Neural progenitor cell (in vitro differentiated cells): ENCODE measurements at regions not wholly inside any gene's neighbourhood (a gene's known extent, or its start where the extent isn't known, plus 50 kb on each side); places are given as distances from the start of the nearest gene placed in this dataset.

Source experiments
- DNase-seq: peaks from one replicate; pipeline ENCODE4 v3.0.0-alpha.2; 2016; ENCODE audit warnings: low spot score
- H2AFZ ChIP-seq: fragments of 200-600 bp; sonication (generic); replicated peaks from 2 replicates; pipeline ENCODE4 v1.6.1; 2016; ENCODE audit warnings: antibody characterized with exemption
- H3F3A ChIP-seq: fragments of 200-600 bp; sonication (generic); 2 replicates; pipeline ENCODE4 v1.6.1; 2016; ENCODE audit warnings: antibody characterized with exemption, low read depth
- H3K27ac ChIP-seq: fragments of 200-600 bp; sonication (generic); 2 replicates; pipeline ENCODE4 v1.5.1; 2016; ENCODE audit warnings: mild to moderate bottlenecking
- H3K27me3 ChIP-seq: fragments of 200-600 bp; sonication (generic); 2 replicates; pipeline ENCODE4 v1.6.1; 2016; ENCODE audit warnings: mild to moderate bottlenecking, moderate library complexity
- H3K36me3 ChIP-seq: fragments of 200-600 bp; sonication (generic); 2 replicates; pipeline ENCODE4 v1.5.1; 2016
- H3K4me1 ChIP-seq: fragments of 200-600 bp; sonication (generic); 2 replicates; pipeline ENCODE4 v1.6.1; 2016; ENCODE audit warnings: mixed run types
- H3K4me2 ChIP-seq: fragments of 200-600 bp; sonication (generic); 2 replicates; pipeline ENCODE4 v1.6.1; 2016
- H3K4me3 ChIP-seq: fragments of 200-600 bp; sonication (generic); 2 replicates; pipeline ENCODE4 v1.5.1; 2016
- H3K79me2 ChIP-seq: fragments of 200-600 bp; sonication (generic); 2 replicates; pipeline ENCODE4 v1.6.1; 2016; ENCODE audit warnings: low read depth
- H3K9ac ChIP-seq: fragments of 200-600 bp; sonication (generic); 2 replicates; pipeline ENCODE4 v1.6.1; 2016
- H3K9me3 ChIP-seq: fragments of 200-600 bp; sonication (generic); 2 replicates; pipeline ENCODE4 v1.5.1; 2016; ENCODE audit warnings: low read depth
- H4K20me1 ChIP-seq: fragments of 200-600 bp; sonication (generic); 2 replicates; pipeline ENCODE4 v1.6.1; 2016; ENCODE audit warnings: low read depth
- H3K27ac Mint-ChIP-seq: 3 replicates; pipeline ENCODE4 v1.8.0; 2021; ENCODE audit warnings: mixed read lengths
- H3K27me3 Mint-ChIP-seq: 2 replicates; pipeline ENCODE4 v1.8.0; 2022; ENCODE audit warnings: low read depth, mild to moderate bottlenecking, inconsistent platforms, moderate library complexity, mixed read lengths; ENCODE audit not compliant: insufficient read depth
- H3K36me3 Mint-ChIP-seq: 3 replicates; pipeline ENCODE4 v1.8.0; 2021; ENCODE audit warnings: mixed read lengths
- H3K4me1 Mint-ChIP-seq: 3 replicates; pipeline ENCODE4 v1.8.0; 2021; ENCODE audit warnings: mixed read lengths
- H3K4me3 Mint-ChIP-seq: 3 replicates; pipeline ENCODE4 v1.8.0; 2021; ENCODE audit warnings: mild to moderate bottlenecking, moderate library complexity, mixed read lengths
- H3K9me3 Mint-ChIP-seq: 3 replicates; pipeline ENCODE4 v1.8.0; 2020; ENCODE audit warnings: mixed read lengths
- EZH2 ChIP-seq: fragments of 200-600 bp; sonication (generic); IDR thresholded peaks from 2 replicates; pipeline ENCODE4 v1.6.1; 2017; ENCODE audit warnings: antibody characterized with exemption, mild to moderate bottlenecking, moderate library complexity
- EZH2phosphoT487 ChIP-seq: fragments of 200-600 bp; sonication (generic); IDR thresholded peaks from 2 replicates; pipeline ENCODE4 v1.6.1; 2017; ENCODE audit warnings: antibody characterized with exemption
- TF ChIP-seq, protein P1 (sequence below): fragments of 200-600 bp; sonication (generic); IDR thresholded peaks from 2 replicates; pipeline ENCODE4 v1.5.1; 2017; ENCODE audit warnings: antibody characterized with exemption, mild to moderate bottlenecking

DNA sequence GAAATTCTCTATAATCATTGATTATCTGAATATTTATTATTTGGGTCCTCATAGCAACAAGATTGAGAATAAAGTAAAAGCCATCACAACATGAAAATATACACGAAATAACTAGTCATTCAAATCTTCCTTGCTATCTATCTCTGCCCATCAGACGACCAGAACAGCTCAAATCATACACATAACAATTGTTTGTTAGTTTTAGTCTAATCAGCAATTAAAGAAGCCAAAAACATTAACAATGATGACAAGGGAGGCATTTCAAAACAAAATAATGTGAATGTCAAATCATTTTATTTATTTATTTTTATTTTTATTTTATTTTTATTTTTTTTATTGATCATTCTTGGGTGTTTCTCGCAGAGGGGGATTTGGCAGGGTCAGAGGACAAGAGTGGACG lies 106.0 kb upstream of the BNC2 start:
- no peaks in the 10 kb centered on the region for H3K27me3 Mint-ChIP-seq
- Histone ChIP-seq H3K4me3 (no peak overlapping the region), H3K36me3 (no peaks in the 10 kb centered on the region), H3K27ac (no peak overlapping the region), H3K9me3 (no peaks in the 10 kb centered on the region), H2AFZ (no peak overlapping the region), H3K79me2 (no peaks in the 10 kb centered on the region), H4K20me1 (no peaks in the 10 kb centered on the region), H3K4me2 (no peak overlapping the region), H3F3A (no peaks in the 10 kb centered on the region), H3K27me3 (no peaks in the 10 kb centered on the region), H3K4me1 (no peaks in the 10 kb centered on the region), H3K9ac (no peak overlapping the region)
- no peak for TF ChIP-seq EZH2phosphoT487
- TF ChIP-seq, protein P1, sequence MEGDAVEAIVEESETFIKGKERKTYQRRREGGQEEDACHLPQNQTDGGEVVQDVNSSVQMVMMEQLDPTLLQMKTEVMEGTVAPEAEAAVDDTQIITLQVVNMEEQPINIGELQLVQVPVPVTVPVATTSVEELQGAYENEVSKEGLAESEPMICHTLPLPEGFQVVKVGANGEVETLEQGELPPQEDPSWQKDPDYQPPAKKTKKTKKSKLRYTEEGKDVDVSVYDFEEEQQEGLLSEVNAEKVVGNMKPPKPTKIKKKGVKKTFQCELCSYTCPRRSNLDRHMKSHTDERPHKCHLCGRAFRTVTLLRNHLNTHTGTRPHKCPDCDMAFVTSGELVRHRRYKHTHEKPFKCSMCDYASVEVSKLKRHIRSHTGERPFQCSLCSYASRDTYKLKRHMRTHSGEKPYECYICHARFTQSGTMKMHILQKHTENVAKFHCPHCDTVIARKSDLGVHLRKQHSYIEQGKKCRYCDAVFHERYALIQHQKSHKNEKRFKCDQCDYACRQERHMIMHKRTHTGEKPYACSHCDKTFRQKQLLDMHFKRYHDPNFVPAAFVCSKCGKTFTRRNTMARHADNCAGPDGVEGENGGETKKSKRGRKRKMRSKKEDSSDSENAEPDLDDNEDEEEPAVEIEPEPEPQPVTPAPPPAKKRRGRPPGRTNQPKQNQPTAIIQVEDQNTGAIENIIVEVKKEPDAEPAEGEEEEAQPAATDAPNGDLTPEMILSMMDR: no peak
- TF ChIP-seq EZH2: no peak
- no peaks in the 10 kb centered on the region for H3K4me1 Mint-ChIP-seq
- no peak overlapping the region for H3K4me3 Mint-ChIP-seq
- no peak for DNase-seq
- no peak overlapping the region for H3K27ac Mint-ChIP-seq
- no peaks in the 10 kb centered on the region for H3K36me3 Mint-ChIP-seq
- H3K9me3 Mint-ChIP-seq: peaks cover 15% of the 10 kb centered on the region

DNA sequence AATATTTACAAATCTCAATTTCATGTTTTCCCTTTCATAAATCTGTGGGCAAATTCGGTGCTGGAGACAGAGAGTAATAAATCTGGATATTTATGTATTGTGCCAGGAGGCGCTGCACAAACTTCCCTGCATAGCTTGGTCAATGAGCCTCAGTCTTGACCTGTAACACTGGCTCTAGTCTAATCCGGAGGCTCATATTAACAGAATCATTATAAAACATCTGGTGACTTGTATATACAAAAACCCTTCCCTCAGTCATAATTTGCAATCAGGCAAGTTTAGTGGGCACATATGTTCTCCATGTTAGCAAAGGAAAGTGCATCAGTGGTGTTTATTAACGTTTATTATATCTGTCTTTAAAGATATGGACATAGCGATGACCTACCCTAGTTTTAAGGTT lies 104.0 kb upstream of the BNC2 start:
- no peak overlapping the region for H3K9ac ChIP-seq
- no peaks in the 10 kb centered on the region for H3K27me3 ChIP-seq
- Mint-ChIP-seq H3K9me3 (peaks cover 15% of the 10 kb centered on the region), H3K36me3 (no peaks in the 10 kb centered on the region), H3K27ac (no peak overlapping the region), H3K4me3 (no peak overlapping the region), H3K27me3 (no peaks in the 10 kb centered on the region), H3K4me1 (no peaks in the 10 kb centered on the region)
- no peak overlapping the region for H2AFZ ChIP-seq
- no peak overlapping the region for H3K27ac ChIP-seq
- TF ChIP-seq EZH2phosphoT487: no peak
- TF ChIP-seq, protein P1: no peak
- no peaks in the 10 kb centered on the region for H3K79me2 ChIP-seq
- DNase-seq: no peak
- no peaks in the 10 kb centered on the region for H3K4me1 ChIP-seq
- H4K20me1 ChIP-seq: no peaks in the 10 kb centered on the region
- no peaks in the 10 kb centered on the region for H3K36me3 ChIP-seq
- no peak overlapping the region for H3K4me3 ChIP-seq
- H3K4me2 ChIP-seq: no peak overlapping the region
- no peaks in the 10 kb centered on the region for H3K9me3 ChIP-seq
- no peaks in the 10 kb centered on the region for H3F3A ChIP-seq

DNA sequence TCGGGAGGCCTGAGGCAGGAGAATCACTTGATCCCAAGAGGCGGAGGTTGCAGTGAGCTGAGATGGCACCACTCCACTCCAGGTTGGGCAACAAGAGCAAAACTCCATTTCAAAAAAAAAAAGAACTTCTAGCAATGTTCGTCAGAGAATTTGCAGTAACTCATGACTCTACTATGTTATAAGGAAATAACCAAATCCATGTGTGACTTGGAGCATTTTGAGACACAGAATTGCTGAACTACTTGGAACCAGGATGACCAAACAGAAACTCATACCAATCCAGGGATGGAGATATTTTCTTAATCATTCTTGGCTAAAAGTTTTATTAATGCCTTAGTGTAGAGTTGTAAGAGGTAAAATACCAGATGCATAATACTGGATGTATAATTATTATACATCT lies 99.9 kb upstream of the BNC2 start:
- Histone ChIP-seq H3K4me1 (no peaks in the 10 kb centered on the region), H2AFZ (no peak overlapping the region), H3K79me2 (no peaks in the 10 kb centered on the region), H3K9ac (no peak overlapping the region), H3K4me3 (no peak overlapping the region), H4K20me1 (no peaks in the 10 kb centered on the region), H3K4me2 (no peak overlapping the region), H3K9me3 (no peaks in the 10 kb centered on the region), H3F3A (no peaks in the 10 kb centered on the region), H3K36me3 (no peaks in the 10 kb centered on the region), H3K27me3 (no peaks in the 10 kb centered on the region), H3K27ac (no peak overlapping the region)
- no peak for DNase-seq
- Mint-ChIP-seq H3K27me3 (peaks cover 4% of the 10 kb centered on the region), H3K4me3 (no peak overlapping the region), H3K4me1 (no peaks in the 10 kb centered on the region), H3K27ac (no peak overlapping the region), H3K36me3 (no peaks in the 10 kb centered on the region), H3K9me3 (peaks cover 10% of the 10 kb centered on the region)
- TF ChIP-seq EZH2 (no peak), EZH2phosphoT487 (no peak)
- TF ChIP-seq, protein P1: no peak

DNA sequence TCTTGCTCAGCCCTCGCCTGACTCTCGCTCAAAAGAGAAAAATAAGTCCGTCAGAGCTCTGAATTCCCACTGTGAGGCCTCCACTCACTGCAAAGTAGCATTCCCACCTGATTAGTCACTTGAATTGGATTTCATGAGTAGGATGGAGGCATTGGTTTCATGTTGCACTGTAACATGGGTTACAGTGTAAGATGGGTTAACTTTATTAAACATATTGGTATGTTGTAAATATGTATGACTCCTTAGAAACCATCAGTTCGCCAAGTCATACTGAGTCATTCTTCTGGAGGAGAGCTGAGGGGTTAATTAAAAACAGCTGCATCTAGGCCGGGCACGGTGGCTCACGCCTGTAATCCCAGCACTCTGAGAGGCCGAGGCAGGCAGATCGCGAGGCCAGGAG lies 93.8 kb upstream of the BNC2 start:
- Histone ChIP-seq H2AFZ (no peak overlapping the region), H3K27ac (no peak overlapping the region), H3K4me3 (no peak overlapping the region), H3F3A (no peaks in the 10 kb centered on the region), H3K4me1 (no peaks in the 10 kb centered on the region), H4K20me1 (no peaks in the 10 kb centered on the region), H3K79me2 (no peaks in the 10 kb centered on the region), H3K4me2 (no peak overlapping the region), H3K9me3 (no peaks in the 10 kb centered on the region), H3K36me3 (no peaks in the 10 kb centered on the region), H3K9ac (no peak overlapping the region), H3K27me3 (no peaks in the 10 kb centered on the region)
- Mint-ChIP-seq H3K9me3 (peaks cover 4% of the 10 kb centered on the region), H3K27me3 (peaks cover 4% of the 10 kb centered on the region), H3K36me3 (no peaks in the 10 kb centered on the region), H3K27ac (no peak overlapping the region), H3K4me3 (no peak overlapping the region), H3K4me1 (no peaks in the 10 kb centered on the region)
- no peak for DNase-seq
- TF ChIP-seq EZH2: no peak
- no peak for TF ChIP-seq EZH2phosphoT487
- TF ChIP-seq, protein P1: no peak
